IPS-15b (cell line): ENCODE measurements at regions not wholly inside any gene's neighbourhood (a gene's known extent, or its start where the extent isn't known, plus 50 kb on each side); places are given as distances from the start of the nearest gene placed in this dataset.

Experiments used
- H3K27me3 ChIP-seq: one replicate; pipeline ENCODE4 v1.6.1; 2013; ENCODE audit warnings: low read length; ENCODE audit not compliant: control insufficient read depth, insufficient read depth
- H3K36me3 ChIP-seq: one replicate; pipeline ENCODE4 v1.6.1; 2013; ENCODE audit warnings: low read length; ENCODE audit not compliant: control insufficient read depth, insufficient read depth
- H3K4me1 ChIP-seq: one replicate; pipeline ENCODE4 v1.6.1; 2013; ENCODE audit warnings: mild to moderate bottlenecking, low read length; ENCODE audit not compliant: control insufficient read depth, insufficient read depth
- H3K4me3 ChIP-seq: one replicate; pipeline ENCODE4 v1.5.1; 2013; ENCODE audit warnings: low read depth, low read length
- H3K9ac ChIP-seq: one replicate; pipeline ENCODE4 v1.6.1; 2013; ENCODE audit warnings: low read depth, mild to moderate bottlenecking, low read length
- H3K9me3 ChIP-seq: one replicate; pipeline ENCODE4 v1.6.1; 2013; ENCODE audit warnings: mild to moderate bottlenecking, low read length; ENCODE audit not compliant: control insufficient read depth, insufficient read depth

GRCh38 chr9:13960011-13960765, 353.8 kb downstream of the NFIB start:
- Histone ChIP-seq H3K4me3 (no peak overlapping the region), H3K36me3 (no peaks in the 10 kb centered on the region), H3K9ac (no peak overlapping the region), H3K27me3 (no peaks in the 10 kb centered on the region), H3K9me3 (no peaks in the 10 kb centered on the region), H3K4me1 (no peaks in the 10 kb centered on the region)

GRCh38 chr9:13958672-13959071, 355.3 kb downstream of the NFIB start:
- H3K9me3 ChIP-seq = no peaks in the 10 kb centered on the region
- H3K9ac ChIP-seq = no peak overlapping the region
- no peaks in the 10 kb centered on the region for H3K27me3 ChIP-seq
- no peaks in the 10 kb centered on the region for H3K36me3 ChIP-seq
- peaks cover 8% of the 10 kb centered on the region for H3K4me1 ChIP-seq
- H3K4me3 ChIP-seq = no peak overlapping the region

GRCh38 chr9:13957089-13957488, 356.9 kb downstream of the NFIB start:
- H3K9ac ChIP-seq = no peak overlapping the region
- H3K36me3 ChIP-seq = no peaks in the 10 kb centered on the region
- no peak overlapping the region for H3K4me3 ChIP-seq
- peaks cover 8% of the 10 kb centered on the region for H3K4me1 ChIP-seq
- no peaks in the 10 kb centered on the region for H3K9me3 ChIP-seq
- H3K27me3 ChIP-seq = no peaks in the 10 kb centered on the region

- Histone ChIP-seq H3K36me3 (no peaks in the 10 kb centered on the region), H3K4me1 (peaks cover 8% of the 10 kb centered on the region), H3K4me3 (no peak overlapping the region), H3K9ac (no peak overlapping the region), H3K9me3 (no peaks in the 10 kb centered on the region), H3K27me3 (no peaks in the 10 kb centered on the region)
These were observed 357.8 kb downstream of the NFIB start for GRCh38 chr9:13956107-13956506.

- Histone ChIP-seq H3K36me3 (no peaks in the 10 kb centered on the region), H3K9ac (no peak overlapping the region), H3K9me3 (no peaks in the 10 kb centered on the region), H3K4me3 (no peak overlapping the region), H3K27me3 (no peaks in the 10 kb centered on the region), H3K4me1 (peaks cover 8% of the 10 kb centered on the region)
These were observed 361.0 kb downstream of the NFIB start for GRCh38 chr9:13952906-13953305.

GRCh38 chr9:13948037-13948436, 365.9 kb downstream of the NFIB start:
- no peak overlapping the region for H3K4me3 ChIP-seq
- H3K27me3 ChIP-seq = no peaks in the 10 kb centered on the region
- no peaks in the 10 kb centered on the region for H3K9me3 ChIP-seq
- no peak overlapping the region for H3K9ac ChIP-seq
- H3K4me1 ChIP-seq = no peaks in the 10 kb centered on the region
- no peaks in the 10 kb centered on the region for H3K36me3 ChIP-seq

- no peaks in the 10 kb centered on the region for H3K4me1 ChIP-seq
- no peaks in the 10 kb centered on the region for H3K36me3 ChIP-seq
- no peaks in the 10 kb centered on the region for H3K27me3 ChIP-seq
- no peaks in the 10 kb centered on the region for H3K9me3 ChIP-seq
- H3K9ac ChIP-seq = no peak overlapping the region
- no peak overlapping the region for H3K4me3 ChIP-seq
These were observed 370.8 kb downstream of the NFIB start for GRCh38 chr9:13943176-13943575.

- Histone ChIP-seq H3K36me3 (no peaks in the 10 kb centered on the region), H3K9ac (no peak overlapping the region), H3K4me1 (no peaks in the 10 kb centered on the region), H3K9me3 (no peaks in the 10 kb centered on the region), H3K27me3 (no peaks in the 10 kb centered on the region), H3K4me3 (no peak overlapping the region)
These were observed 371.2 kb downstream of the NFIB start for GRCh38 chr9:13942695-13943094.

- no peak overlapping the region for H3K9ac ChIP-seq
- no peaks in the 10 kb centered on the region for H3K4me1 ChIP-seq
- H3K36me3 ChIP-seq = no peaks in the 10 kb centered on the region
- no peak overlapping the region for H3K4me3 ChIP-seq
- H3K9me3 ChIP-seq = no peaks in the 10 kb centered on the region
- no peaks in the 10 kb centered on the region for H3K27me3 ChIP-seq
These were observed 371.7 kb downstream of the NFIB start for GRCh38 chr9:13942201-13942600.

- Histone ChIP-seq H3K9ac (no peak overlapping the region), H3K36me3 (no peaks in the 10 kb centered on the region), H3K4me3 (no peak overlapping the region), H3K9me3 (no peaks in the 10 kb centered on the region), H3K4me1 (no peaks in the 10 kb centered on the region), H3K27me3 (no peaks in the 10 kb centered on the region)
These were observed 372.2 kb downstream of the NFIB start for GRCh38 chr9:13941714-13942113.

GRCh38 chr9:13939701-13940490, 374.0 kb downstream of the NFIB start:
- Histone ChIP-seq H3K9me3 (no peaks in the 10 kb centered on the region), H3K4me3 (no peak overlapping the region), H3K36me3 (no peaks in the 10 kb centered on the region), H3K9ac (no peak overlapping the region), H3K27me3 (no peaks in the 10 kb centered on the region), H3K4me1 (no peaks in the 10 kb centered on the region)

GRCh38 chr9:13939134-13939533, 374.8 kb downstream of the NFIB start:
- H3K27me3 ChIP-seq = no peaks in the 10 kb centered on the region
- no peaks in the 10 kb centered on the region for H3K36me3 ChIP-seq
- no peak overlapping the region for H3K4me3 ChIP-seq
- no peak overlapping the region for H3K9ac ChIP-seq
- no peaks in the 10 kb centered on the region for H3K4me1 ChIP-seq
- no peaks in the 10 kb centered on the region for H3K9me3 ChIP-seq
